GM12878 (cell line): ENCODE measurements at regions not wholly inside any gene's neighbourhood (a gene's known extent, or its start where the extent isn't known, plus 50 kb on each side); places are given as distances from the start of the nearest gene placed in this dataset.

Source experiments
- ATAC-seq: fragments of 200-7000 bp; cut with Tn5 transposase; 3 replicates; pipeline ENCODE4 v1.9.1; 2020; ENCODE audit warnings: mild to moderate bottlenecking, moderate library complexity
- BruUV-seq: library from RNA; stranded (reverse); fragments of 400-500 nt; replicated peaks from 2 replicates; lab custom pipeline; 2021; lab: Mats Ljungman, UMichigan
- CTCF ChIA-PET: fragments of 300-600 bp; sonication (Branson Sonifier 250); formaldehyde crosslinking; extraction: SDS; loops from one replicate; lab custom pipeline; 2021; ENCODE audit warnings: inconsistent platforms; lab: Yijun Ruan, JAX
- POLR2A ChIA-PET: fragments of 350-600 bp; formaldehyde crosslinking; extraction: SDS; loops from one replicate; lab custom pipeline; 2021; ENCODE audit warnings: inconsistent platforms; lab: Charles Lee
- RAD21 ChIA-PET: fragments of 300-600 bp; sonication (Branson Sonifier 250); formaldehyde crosslinking; loops from one replicate; lab custom pipeline; 2023; ENCODE audit warnings: antibody characterized with exemption; ENCODE audit not compliant: unreplicated experiment; lab: Charles Lee
- SMC1A ChIA-PET: fragments of 300-600 bp; sonication (Branson Sonifier 250); formaldehyde crosslinking; loops from one replicate; lab custom pipeline; 2023; ENCODE audit not compliant: unreplicated experiment, uncharacterized antibody; lab: Charles Lee
- DNase-seq: peaks from one replicate; pipeline ENCODE4 v3.0.0-alpha.2; 2011; ENCODE audit warnings: low read depth, low spot score
- FAIRE-seq: peaks from 3 replicates; lab custom pipeline; 2011; peaks lifted over from hg19 to GRCh38; lab: Jason Lieb, UNC
- H2AFZ ChIP-seq: 2 replicates; pipeline ENCODE4 v1.6.0; 2011; ENCODE audit warnings: low read depth, low read length, control low read depth; ENCODE audit not compliant: control insufficient read depth
- H3K27ac ChIP-seq: 2 replicates; pipeline ENCODE4 v1.5.1; 2011; ENCODE audit warnings: control low read depth; ENCODE audit not compliant: control insufficient read depth, insufficient read depth
- H3K27me3 ChIP-seq, 2 experiments: replicated peaks in 1 of 2; 2 replicates each; pipeline versions ENCODE4 v1.6.0 to v1.6.1; 2011; ENCODE audit warnings: low read length in 1 of 2; ENCODE audit not compliant: control insufficient read depth in 2 of 2, insufficient read depth in 2 of 2
- H3K36me3 ChIP-seq, 2 experiments: 2 replicates each; pipeline ENCODE4 v1.5.1; 2011; ENCODE audit warnings: low read length in 1 of 2; ENCODE audit not compliant: control insufficient read depth in 2 of 2, insufficient read depth in 2 of 2
- H3K4me1 ChIP-seq: 2 replicates; pipeline ENCODE4 v1.6.1; 2011; ENCODE audit warnings: mild to moderate bottlenecking, low read length, moderate library complexity, mixed read lengths; ENCODE audit not compliant: control insufficient read depth, insufficient read depth
- H3K4me2 ChIP-seq: 2 replicates; pipeline ENCODE4 v1.6.0; 2011; ENCODE audit warnings: control low read depth; ENCODE audit not compliant: control insufficient read depth, insufficient read depth
- H3K4me3 ChIP-seq: fragments of 200-600 bp; sonication (generic); 2 replicates; pipeline ENCODE4 v1.5.1; 2016
- H3K79me2 ChIP-seq: 2 replicates; pipeline ENCODE4 v1.6.0; 2011; ENCODE audit warnings: low read length; ENCODE audit not compliant: control insufficient read depth, insufficient read depth
- H3K9ac ChIP-seq: 2 replicates; pipeline ENCODE4 v1.8.0; 2011; ENCODE audit warnings: low read length, control low read depth, mixed read lengths; ENCODE audit not compliant: control insufficient read depth, insufficient read depth
- H3K9me3 ChIP-seq: replicated peaks from 3 replicates; pipeline ENCODE4 v1.5.1; 2011; ENCODE audit warnings: mild to moderate bottlenecking, low read length; ENCODE audit not compliant: control insufficient read depth, insufficient read depth
- H4K20me1 ChIP-seq: 2 replicates; pipeline ENCODE4 v1.6.0; 2011; ENCODE audit not compliant: control insufficient read depth, insufficient read depth
- HCFC1 ChIP-seq: fragments of 150-350 bp; IDR thresholded peaks from 2 replicates; pipeline ENCODE4 v1.6.1; 2014; ENCODE audit warnings: low read length
- HSF1 ChIP-seq: fragments of 150-350 bp; IDR thresholded peaks from 2 replicates; pipeline ENCODE4 v1.6.1; 2014; ENCODE audit warnings: mild to moderate bottlenecking, low read depth, low read length
- IKZF2 ChIP-seq, 2 experiments: fragments of 450-650 bp; IDR thresholded peaks; 2 replicates each; pipeline ENCODE4 v1.6.1; 2017; ENCODE audit warnings: mild to moderate bottlenecking in 2 of 2, moderate library complexity in 2 of 2
- KAT2A ChIP-seq: conservative IDR thresholded peaks from 2 replicates; pipeline ENCODE4 v1.6.1; 2011; ENCODE audit warnings: low read depth, low read length; ENCODE audit not compliant: control insufficient read depth
- NFYB ChIP-seq: IDR thresholded peaks from 2 replicates; pipeline ENCODE4 v1.6.1; 2011; ENCODE audit warnings: low read depth, mild to moderate bottlenecking, low read length, improper control_type of control experiment, moderate library complexity; ENCODE audit not compliant: insufficient read depth
- PAX5 ChIP-seq: IDR thresholded peaks from 2 replicates; pipeline ENCODE4 v1.6.1; 2011; ENCODE audit warnings: low read depth, low read length, borderline replicate concordance
- PRDM15 ChIP-seq: fragments of 450-650 bp; formaldehyde crosslinking; IDR thresholded peaks from 2 replicates; pipeline ENCODE4 v1.4.0; 2020; ENCODE audit warnings: mild to moderate bottlenecking, moderate library complexity
- RCOR1 ChIP-seq: conservative IDR thresholded peaks from 2 replicates; pipeline ENCODE4 v1.6.1; 2012; ENCODE audit warnings: low read depth, low read length, improper control_type of control experiment
- SMARCA5 ChIP-seq: fragments of 450-650 bp; IDR thresholded peaks from 2 replicates; pipeline ENCODE4 v1.6.1; 2017; ENCODE audit warnings: mild to moderate bottlenecking
- SPI1 ChIP-seq: IDR thresholded peaks from 2 replicates; pipeline ENCODE4 v1.6.1; 2011; ENCODE audit warnings: low read depth, mild to moderate bottlenecking, low read length, moderate library complexity, borderline replicate concordance; ENCODE audit not compliant: insufficient read depth
- STAT3 ChIP-seq: IDR thresholded peaks from 2 replicates; pipeline ENCODE4 v1.6.1; 2011; ENCODE audit warnings: low read depth, low read length, improper control_type of control experiment
- SUPT20H ChIP-seq: IDR thresholded peaks from 2 replicates; pipeline ENCODE4 v1.6.1; 2011; ENCODE audit warnings: low read depth, mild to moderate bottlenecking, low read length, moderate library complexity, borderline replicate concordance; ENCODE audit not compliant: control insufficient read depth
- TAF1 ChIP-seq: IDR thresholded peaks from 2 replicates; pipeline ENCODE4 v1.6.1; 2011; ENCODE audit warnings: mild to moderate bottlenecking, low read depth, low read length, borderline replicate concordance
- TBL1XR1 ChIP-seq: IDR thresholded peaks from 2 replicates; pipeline ENCODE4 v1.6.1; 2012; ENCODE audit warnings: low read depth, low read length, improper control_type of control experiment
- ZNF24 ChIP-seq: fragments of 450-650 bp; IDR thresholded peaks from 2 replicates; pipeline ENCODE4 v1.6.1; 2017; ENCODE audit warnings: antibody characterized with exemption, mild to moderate bottlenecking
- WGBS: methylation state at CpG from one replicate; pipeline ENCODE4 v1.1.6; 2016; ENCODE audit warnings: low lambda C conversion rate; ENCODE audit not compliant: insufficient replicate concordance, insufficient coverage; ENCODE audit errors: missing lambda C conversion rate; 5-methylcytosine and 5-hydroxymethylcytosine counted together
- in situ Hi-C: fragments of 300-500 bp; cut with MboI; formaldehyde crosslinking; loops from 9 replicates; pipeline ENCODE4 v1.14.3; 2018; ENCODE audit warnings: mixed read lengths
- intact Hi-C: fragments of 100-400 bp; cut with micrococcal nuclease; formaldehyde crosslinking; loops from one replicate; pipeline ENCODE4 v1.14.2; 2022; ENCODE audit not compliant: unreplicated experiment

GRCh38 chr2:150225030-150225429 lies 262.4 kb downstream of the RND3 start:
- no peak for ATAC-seq
- H3K79me2 ChIP-seq: no peaks in the 10 kb centered on the region
- no peaks in the 10 kb centered on the region for H4K20me1 ChIP-seq
- intact Hi-C loops: no loop called here
- H3K36me3 ChIP-seq: no peaks in the 10 kb centered on the region
- no peak for DNase-seq
- no peak for FAIRE-seq
- RAD21 ChIA-PET: no interaction called here
- H3K4me1 ChIP-seq: no peaks in the 10 kb centered on the region
- no peak for TF ChIP-seq RCOR1
- TF ChIP-seq HCFC1: no peak
- no peak for TF ChIP-seq TAF1
- TF ChIP-seq PAX5: no peak
- TF ChIP-seq ZNF24: no peak
- TF ChIP-seq SPI1: no peak
- BruUV-seq: no TSS peak
- no peak overlapping the region for H3K9ac ChIP-seq
- in situ Hi-C loops: no loop called here
- CTCF ChIA-PET: no interaction called here
- H3K27ac ChIP-seq: no peak overlapping the region
- POLR2A ChIA-PET: no interaction called here
- WGBS: 8% methylated on average over 1 of the region's 1 CpG
- H2AFZ ChIP-seq: no peak overlapping the region
- H3K27me3 ChIP-seq: no peaks in the 10 kb centered on the region
- H3K4me2 ChIP-seq: no peak overlapping the region
- SMC1A ChIA-PET: no interaction called here
- H3K4me3 ChIP-seq: no peak overlapping the region
- no peaks in the 10 kb centered on the region for H3K9me3 ChIP-seq

GRCh38 chr2:150224321-150224720 lies 263.1 kb downstream of the RND3 start:
- ATAC-seq: no peak
- in situ Hi-C loops: no loop called here
- POLR2A ChIA-PET: no interaction called here
- TF ChIP-seq HSF1 (no peak), NFYB (no peak), SUPT20H (no peak), TBL1XR1 (no peak), IKZF2 (IDR thresholded peaks at IDR 0.05) (no peak), KAT2A (no peak), PRDM15 (CRISPR knock-in tag) (no peak), SMARCA5 (no peak), STAT3 (no peak)

More at GRCh38 chr2:150224321-150224720, 263.1 kb downstream of the RND3 start:
- DNase-seq (no peak), FAIRE-seq (no peak)
- Histone ChIP-seq H3K4me3 (no peak overlapping the region), H3K36me3 (no peaks in the 10 kb centered on the region), H3K4me2 (no peak overlapping the region), H3K79me2 (no peaks in the 10 kb centered on the region), H3K27ac (no peak overlapping the region), H3K9me3 (no peaks in the 10 kb centered on the region), H2AFZ (no peak overlapping the region), H3K27me3 (no peaks in the 10 kb centered on the region), H3K9ac (no peak overlapping the region), H3K4me1 (no peaks in the 10 kb centered on the region), H4K20me1 (no peaks in the 10 kb centered on the region)
- CTCF ChIA-PET: no interaction called here
- RAD21 ChIA-PET: no interaction called here
- BruUV-seq: no TSS peak
- SMC1A ChIA-PET: no interaction called here
- WGBS: 58% methylated on average over 3 of the region's 3 CpGs
- intact Hi-C loops: no loop called here
